Epithelial cell of prostate (primary cell): ENCODE measurements at regions not wholly inside any gene's neighbourhood (a gene's known extent, or its start where the extent isn't known, plus 50 kb on each side); places are given as distances from the start of the nearest gene placed in this dataset.
A peak's percentile ranks its signal among the peaks of the same experiment; 100 is the strongest.
"Not testable (repeated sequence)": the region's sequence is repeated elsewhere in the genome, so short reads cannot be mapped to it uniquely, and the experiment has no call there.

Experiments
- DNase-seq: peaks from one replicate; pipeline ENCODE4 v3.0.0-alpha.2; 2011; ENCODE audit warnings: low read depth, low spot score
- H3K27ac ChIP-seq: fragments of 450-650 bp; 2 replicates; pipeline ENCODE4 v1.5.1; 2017; ENCODE audit warnings: mild to moderate bottlenecking

DNA sequence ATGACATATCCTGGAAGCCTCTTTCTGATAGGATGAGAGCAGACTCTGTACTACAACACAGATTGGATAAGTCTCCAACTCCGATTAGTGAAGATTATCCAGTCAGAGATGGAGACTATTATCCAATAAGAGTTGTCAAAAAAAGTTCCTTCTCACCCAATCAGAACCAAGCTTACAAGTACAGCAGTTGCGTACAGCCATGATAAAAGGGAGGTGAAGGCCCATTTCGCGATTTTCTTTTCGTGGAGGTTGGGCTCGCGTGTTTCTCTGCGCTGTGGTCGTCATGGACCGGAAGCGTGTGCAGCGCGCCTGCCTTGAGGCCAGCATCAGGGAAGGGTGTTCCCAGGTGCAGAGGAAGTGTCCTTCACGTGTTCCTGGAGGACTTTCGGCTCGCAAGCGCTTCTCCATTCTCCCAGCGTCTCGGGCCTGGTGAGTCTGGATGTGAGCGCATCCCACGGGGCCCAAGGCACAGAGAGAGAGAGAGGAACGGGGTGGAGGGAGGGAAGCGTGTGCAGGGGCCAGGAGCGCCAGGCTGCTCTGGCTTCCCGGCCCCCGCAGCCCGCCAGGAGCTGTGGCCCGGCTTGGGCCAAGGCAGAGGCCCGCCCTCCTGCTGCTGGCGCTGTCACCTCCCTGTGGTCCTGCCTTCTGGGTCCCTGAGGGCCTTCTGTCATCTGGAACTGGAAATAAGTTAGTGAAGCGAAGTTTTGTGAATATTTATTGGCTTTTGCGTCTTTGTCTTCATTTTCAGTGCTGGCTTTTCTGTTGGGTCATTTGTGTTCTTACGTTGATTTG, 53.9 kb downstream of the CDRT15L2 start:
- H3K27ac ChIP-seq, DNase-seq: not testable (repeated sequence)

DNA sequence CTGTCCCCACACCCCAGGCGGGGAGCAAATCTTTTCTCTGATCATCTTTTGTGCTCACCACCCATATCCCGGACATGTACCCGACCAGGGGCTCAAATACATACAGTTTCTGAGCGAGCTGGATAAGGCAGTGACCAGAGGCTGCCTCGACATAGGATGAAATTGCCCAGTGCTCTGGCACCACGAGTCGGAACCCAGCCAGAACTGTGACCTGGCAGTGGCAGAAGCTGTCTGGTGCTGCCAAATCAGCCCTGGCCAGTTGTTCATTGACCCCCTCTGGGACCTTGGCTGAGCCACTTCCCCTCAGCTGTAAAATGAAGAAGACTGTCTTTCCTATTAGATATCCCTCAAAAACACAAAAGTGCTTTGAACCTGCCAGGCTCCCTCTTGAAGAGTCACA, 60.6 kb downstream of the CDRT15L2 start:
- DNase-seq, H3K27ac ChIP-seq: not testable (repeated sequence)

DNA sequence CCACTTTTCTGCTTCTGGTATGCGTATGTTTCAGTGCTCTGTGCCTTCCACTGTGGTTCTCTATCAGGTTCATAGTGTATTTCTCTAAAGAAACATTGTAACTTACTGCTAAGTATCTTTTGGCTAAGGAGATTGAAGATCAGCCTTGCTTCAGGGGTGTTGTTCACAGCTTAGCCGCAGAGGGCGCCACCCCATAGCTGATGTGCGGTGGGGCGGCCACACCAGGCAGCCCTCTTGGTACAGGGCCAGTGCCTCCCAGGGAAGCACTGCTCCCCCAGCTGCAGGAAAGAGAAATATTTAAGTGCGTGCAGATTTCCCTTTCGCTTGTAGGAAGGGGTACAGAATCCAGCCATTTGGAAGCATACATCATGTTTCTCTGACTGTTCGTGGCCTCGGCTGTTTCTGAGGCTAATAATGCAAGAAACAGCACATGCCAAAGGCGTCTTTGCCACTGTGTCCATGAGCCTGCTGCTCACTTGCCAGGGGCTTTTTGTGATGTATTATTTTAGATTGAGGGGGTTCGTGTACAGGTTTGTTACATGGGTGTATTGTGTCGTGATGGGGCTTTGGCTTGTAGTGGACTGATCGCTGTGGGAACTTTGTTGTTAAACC, 67.2 kb downstream of the CDRT15L2 start:
- not testable (repeated sequence) for H3K27ac ChIP-seq, DNase-seq

DNA sequence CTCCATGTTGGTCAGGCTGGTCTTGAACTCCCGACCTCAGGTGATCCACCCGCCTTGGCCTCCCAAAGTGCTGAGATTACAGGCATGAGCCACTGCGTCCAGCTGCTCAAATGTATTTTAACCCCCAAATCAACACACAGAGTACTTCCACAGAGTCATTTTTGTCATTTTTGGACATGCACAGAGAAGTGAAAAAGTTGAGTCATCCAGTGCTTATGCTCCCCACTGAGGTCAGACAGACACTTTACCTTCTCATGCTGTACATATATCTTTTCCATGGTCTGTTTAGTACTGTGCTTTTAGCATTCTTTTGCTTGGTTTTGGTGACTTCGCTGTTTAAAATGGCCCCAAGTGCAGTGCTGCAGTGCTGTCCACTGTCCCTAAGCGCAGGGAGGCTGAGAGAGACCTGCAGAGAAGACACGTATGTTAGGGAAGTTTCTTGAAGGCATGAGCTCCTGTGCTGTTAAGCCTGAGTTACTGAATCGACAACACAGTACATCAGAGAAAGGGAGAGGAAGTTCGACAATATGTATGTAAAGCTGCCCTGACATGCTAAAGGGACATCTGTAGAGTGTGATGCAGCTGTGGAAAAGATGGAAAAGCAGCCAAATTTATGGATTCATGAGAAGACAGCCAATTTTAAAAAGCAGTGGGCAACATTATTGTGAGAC, 69.7 kb downstream of the CDRT15L2 start:
- DNase-seq, H3K27ac ChIP-seq: not testable (repeated sequence)

DNA sequence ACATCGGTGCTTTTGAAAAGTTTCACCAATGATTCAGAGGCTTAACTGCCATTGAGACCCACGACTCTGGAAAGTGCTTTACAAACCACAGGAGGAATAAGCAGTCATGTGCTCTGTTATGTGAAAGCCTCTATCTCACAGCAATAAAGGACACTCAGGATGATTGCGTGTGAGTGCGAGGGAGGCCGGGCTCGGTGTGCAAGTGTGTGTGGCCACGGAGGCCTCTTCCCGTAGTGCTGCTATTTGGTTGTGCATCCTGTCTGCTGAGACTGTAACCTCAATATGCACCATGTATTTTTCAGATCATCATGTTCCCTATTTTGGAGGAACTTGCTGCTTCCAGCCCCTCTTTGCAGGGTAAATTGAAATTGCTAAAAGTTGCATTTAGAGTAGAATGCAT, 71.5 kb downstream of the CDRT15L2 start:
- DNase-seq, H3K27ac ChIP-seq: not testable (repeated sequence)

DNA sequence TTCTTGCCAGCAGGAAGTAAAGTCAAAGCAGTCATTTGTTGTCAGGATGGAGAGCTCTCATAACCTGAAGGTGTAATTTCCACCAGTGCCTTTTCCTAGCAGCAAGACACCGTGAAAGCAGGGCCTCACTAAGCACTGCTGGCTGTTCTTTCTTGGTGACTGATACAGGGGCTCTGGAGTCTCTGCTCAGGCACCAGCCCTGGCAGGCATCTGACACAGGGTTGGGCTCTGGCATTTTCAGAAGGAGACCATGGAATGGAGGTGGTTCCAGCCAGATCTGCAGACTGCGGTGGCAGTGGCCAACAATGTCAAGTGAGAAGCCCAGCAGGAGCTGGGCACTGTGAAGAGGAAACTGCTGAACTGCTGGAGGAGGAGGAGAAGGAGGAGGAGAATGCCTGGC, 72.2 kb downstream of the CDRT15L2 start:
- H3K27ac ChIP-seq, DNase-seq: not testable (repeated sequence)

DNA sequence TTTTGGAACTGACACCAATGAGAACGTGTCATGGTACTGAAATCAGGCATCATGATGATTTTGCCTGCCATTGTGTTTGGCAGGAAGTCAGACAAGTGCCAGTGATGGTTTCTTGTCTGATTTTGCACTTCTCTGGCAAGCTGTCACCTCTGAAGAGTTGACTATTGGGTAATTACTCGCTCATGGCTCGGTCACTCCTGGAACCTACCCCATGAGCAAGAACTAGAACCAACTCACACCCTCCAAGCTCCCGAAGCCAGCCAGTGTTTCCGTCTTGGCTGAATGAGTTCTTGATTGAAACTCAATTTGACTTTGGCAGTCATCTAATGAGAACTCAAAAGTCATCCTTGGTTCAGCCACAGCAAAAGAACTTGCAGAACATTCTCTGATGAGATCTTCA, 73.9 kb downstream of the CDRT15L2 start:
- peak overlapping the region; percentile 20 for H3K27ac ChIP-seq
- not testable (repeated sequence) for DNase-seq

DNA sequence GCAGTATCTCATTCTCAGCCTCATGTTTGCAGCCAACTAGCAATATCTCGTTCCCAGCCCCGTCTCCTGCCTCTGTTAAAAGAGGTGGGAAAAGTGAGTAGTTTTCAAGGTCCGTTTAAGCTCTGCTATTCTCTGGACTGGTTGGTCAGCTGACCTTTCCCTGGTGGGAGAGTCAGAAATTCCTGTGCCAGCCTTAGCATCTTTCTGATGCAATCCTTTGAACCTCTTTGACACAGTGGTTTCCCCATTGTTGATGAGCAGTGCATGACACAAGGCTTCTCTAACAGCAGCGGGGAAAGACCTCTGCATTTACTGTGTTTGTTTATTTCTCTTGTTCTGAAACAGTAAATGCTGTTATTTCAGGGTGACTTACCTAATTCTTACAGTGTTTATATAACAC, 74.6 kb downstream of the CDRT15L2 start:
- peak overlapping the region; percentile 20 for H3K27ac ChIP-seq
- DNase-seq = not testable (repeated sequence)

DNA sequence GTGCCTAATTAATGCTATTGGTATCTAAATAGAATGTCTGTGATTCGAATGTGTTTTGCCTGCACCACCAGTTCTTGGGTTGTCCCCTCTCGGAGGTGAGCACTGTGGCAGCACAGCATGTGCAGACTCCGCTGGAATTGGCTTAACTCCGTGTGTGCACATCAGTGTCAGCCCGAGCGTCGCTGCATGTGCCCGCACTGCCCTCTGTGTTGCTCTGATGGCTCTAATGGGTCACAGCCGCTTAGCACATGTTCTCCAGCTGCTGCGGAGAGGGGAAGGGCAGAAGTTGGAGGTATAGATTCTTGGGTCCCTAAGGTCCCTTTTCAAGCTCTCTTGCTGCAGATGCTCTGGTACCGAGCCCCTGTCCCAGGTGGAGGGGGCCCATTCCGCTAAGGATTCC, 75.1 kb downstream of the CDRT15L2 start:
- not testable (repeated sequence) for H3K27ac ChIP-seq, DNase-seq

DNA sequence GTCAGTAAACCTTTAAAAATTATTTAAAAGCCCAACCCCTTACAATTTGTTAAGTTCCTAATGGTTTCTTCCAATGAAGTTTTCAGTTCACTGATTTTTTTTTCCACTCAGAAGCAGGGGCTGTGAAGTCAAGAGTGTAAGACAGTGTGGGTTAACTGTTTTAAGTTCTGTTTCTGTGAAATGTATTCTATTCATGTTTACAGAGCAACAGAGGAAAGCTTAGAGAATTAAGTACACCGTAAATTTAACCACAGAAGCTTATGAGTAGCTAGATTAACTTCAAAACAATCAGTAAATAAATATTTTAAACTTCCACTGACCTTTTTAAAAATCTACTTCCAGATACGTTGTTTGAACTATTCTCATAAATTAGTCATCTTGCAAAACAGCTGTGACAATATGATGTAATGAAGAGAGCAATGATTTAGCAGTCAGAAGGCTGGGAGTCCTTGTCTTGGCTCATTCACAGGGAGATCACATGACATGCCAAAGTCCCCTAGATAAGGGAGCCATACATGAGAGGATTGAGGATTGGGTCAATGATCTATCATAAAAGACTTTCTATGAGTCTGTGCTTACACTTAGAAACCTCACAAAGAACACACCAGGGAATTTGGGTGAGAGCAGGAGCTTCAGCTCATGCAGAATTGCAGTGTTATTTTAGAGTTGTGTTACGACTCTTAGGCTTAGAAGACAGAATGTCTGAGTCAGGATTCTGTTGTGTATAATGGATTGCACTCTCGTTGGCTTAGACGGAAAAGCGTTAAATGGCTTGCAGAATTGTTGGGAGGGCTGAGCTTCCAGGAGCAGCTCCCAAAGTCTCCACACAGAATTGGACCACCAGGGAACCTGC, 85.8 kb downstream of the CDRT15L2 start:
- not testable (repeated sequence) for DNase-seq, H3K27ac ChIP-seq

DNA sequence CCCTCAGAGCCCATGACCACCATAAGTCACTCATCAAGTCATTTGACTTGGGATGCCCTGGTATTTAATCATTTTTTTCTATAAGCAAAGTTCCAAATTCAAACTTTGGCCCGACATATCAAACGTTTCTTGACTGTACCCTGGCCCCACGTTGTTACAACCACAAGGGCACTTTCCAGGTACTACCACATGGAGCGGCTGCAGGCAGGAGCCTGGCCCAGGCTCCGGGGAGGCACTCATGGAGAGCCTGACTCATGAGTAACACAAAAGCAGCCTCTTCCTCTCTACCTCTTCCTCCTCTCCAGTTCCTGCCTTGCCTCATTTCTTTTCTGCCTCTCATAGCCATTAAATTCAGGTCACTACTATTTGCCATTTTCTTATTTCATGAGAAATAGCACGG, 87.2 kb downstream of the CDRT15L2 start:
- not testable (repeated sequence) for H3K27ac ChIP-seq, DNase-seq

DNA sequence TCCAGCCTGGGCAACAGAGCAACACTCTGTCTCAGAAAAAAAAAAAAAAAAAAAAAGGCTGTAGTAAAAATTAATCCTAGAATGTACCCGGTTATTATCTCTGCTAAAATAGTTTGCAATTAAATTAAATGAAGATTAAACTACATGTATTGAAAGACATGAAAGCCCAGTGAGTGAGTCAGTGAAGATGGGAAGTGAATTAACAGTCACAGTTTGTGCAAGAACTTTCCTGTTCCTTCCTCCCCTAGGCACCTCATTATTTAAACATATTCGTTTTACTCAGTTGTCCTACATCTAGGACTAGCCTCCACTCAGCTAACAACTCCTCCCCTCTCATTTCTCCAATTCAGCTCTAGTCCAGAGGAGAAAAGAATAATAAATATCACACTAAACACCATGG, 88.2 kb downstream of the CDRT15L2 start:
- peak overlapping the region; percentile 7 for H3K27ac ChIP-seq
- not testable (repeated sequence) for DNase-seq

DNA sequence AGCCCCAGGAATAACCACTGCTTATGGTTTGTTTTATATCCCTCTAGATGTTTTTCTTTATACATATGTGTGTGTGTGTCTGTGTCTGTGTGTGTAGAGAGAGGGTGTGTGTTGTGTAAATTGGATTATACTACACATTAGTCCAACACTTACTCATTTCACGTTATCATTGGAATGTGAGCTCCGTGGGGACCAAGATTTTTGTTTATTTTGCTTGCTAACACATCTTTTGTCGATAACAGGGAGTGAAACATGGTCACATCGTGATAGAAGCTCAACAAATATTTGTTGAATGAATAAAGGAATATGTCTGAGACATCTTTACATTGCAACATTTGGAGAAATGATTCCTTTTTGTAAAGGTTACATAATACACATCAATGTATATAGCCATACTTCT, 88.8 kb downstream of the CDRT15L2 start:
- not testable (repeated sequence) for DNase-seq
- H3K27ac ChIP-seq = peak overlapping the region; percentile 7

DNA sequence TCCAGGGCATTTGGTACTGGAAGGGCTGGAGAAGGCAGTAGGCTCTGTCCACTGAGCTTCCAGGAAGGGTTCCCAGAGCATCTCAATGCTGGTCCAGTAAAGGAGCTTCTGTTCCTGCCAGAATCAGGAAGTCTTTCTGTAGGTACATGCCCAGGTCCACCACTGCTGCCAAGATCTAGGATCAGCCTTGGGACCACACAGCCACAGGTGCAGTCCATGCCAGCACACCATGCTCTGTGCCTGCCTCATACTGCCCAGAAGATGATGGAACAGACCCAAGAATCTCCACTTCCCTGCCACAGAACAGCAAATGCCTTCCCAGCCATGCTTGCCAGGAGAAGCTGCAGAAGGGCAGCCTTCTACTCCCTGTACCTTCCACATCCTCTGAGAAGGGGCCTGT, 89.3 kb downstream of the CDRT15L2 start:
- DNase-seq, H3K27ac ChIP-seq: not testable (repeated sequence)

DNA sequence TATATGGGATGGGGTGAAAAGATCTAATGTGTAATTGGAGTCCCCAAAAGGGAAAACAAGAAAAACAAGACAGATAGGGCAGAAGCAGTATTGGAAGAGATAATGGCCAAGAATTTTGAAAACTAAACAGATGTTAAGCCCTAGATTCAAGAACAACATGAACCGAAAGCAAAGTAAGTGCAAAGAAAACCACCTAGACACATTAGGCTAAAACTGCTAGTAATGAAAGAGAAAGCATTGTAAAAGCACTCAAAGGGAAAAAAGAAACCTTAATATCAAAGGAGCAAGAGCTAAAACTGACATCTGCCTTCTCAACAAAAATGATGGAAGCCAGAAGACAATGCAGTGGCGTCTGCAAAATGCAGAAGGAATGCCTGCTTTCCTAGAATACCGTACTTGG, 91.0 kb downstream of the CDRT15L2 start:
- DNase-seq = not testable (repeated sequence)

DNA sequence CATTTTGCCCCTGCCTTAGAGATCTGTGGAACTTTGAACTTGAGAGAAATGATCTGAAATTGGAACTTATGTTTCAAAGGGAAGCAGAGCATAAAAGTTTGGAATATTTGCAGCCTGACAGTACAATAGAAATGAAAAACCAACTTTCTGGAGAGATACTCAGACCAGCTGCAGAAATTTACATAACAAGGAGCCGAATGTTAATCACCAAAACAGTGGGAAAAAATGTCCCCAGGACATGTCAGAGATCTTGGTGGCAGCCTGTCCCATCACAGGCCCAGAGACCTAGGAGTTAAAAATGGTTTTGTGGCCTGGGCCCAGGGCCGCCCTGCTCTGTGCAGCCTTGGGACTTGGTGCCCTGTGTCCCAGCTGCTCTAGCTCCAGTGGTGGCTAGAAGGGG, 94.8 kb downstream of the CDRT15L2 start:
- not testable (repeated sequence) for DNase-seq

More for the DNA sequence above, 91.0 kb downstream of the CDRT15L2 start:
- not testable (repeated sequence) for H3K27ac ChIP-seq

DNA sequence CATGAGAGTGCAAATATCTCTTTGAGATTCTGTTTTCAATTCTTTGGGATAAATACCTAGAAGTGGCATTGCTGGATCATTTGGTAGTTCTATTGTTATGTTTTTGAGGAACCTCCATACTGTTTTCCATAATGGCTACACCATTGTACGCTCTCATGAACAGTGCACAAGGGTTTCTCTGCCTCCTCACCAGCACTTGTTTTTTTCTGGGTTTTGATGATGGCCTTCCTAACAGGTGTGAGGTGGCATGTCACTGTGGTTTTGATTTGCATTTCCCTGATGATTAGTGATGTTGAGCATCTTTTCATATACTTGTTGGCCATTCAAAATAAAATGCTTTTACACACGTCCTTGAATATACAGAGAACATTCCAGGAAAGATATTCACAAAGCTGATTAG, 96.2 kb downstream of the CDRT15L2 start:
- not testable (repeated sequence) for H3K27ac ChIP-seq, DNase-seq

More for the DNA sequence above, 94.8 kb downstream of the CDRT15L2 start:
- not testable (repeated sequence) for H3K27ac ChIP-seq

DNA sequence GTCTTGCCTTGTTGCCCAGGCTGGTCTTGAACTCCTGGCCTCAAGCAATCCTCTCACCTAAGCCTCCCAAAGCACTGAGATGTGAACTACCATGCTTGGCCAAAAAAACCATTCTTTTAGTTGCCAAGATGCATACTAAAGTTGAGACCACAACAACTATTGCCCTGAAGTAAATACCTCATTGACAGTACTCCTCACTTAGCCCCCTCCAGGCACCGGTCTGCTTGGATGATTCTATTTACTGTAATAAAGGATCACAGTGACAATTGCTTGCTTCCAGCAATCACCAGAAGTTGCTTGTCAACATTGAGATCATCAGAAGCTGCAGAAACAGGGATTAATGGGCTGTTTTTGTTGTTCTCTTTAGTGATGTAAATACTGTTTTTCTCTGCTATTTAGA, 97.1 kb downstream of the CDRT15L2 start:
- H3K27ac ChIP-seq, DNase-seq: not testable (repeated sequence)

DNA sequence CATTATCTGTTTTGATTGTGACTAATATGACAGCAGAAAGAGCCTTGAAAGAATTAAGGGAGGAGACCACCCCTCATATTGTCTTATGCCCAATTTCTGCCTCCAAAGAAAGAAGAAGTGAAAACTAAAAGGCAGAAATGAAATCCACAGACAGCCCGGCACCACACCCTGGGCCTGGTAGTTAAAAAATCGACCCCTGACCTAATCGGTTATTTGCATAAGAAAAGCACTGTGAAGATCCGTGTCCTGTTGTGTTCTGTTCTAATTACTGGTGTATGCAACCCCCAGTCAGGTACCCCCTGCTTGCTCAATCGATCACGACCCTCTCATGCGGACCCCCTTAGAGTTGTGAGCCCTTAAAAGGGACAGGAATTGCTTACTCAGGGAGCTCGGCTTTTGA, 97.9 kb downstream of the CDRT15L2 start:
- not testable (repeated sequence) for H3K27ac ChIP-seq

DNA sequence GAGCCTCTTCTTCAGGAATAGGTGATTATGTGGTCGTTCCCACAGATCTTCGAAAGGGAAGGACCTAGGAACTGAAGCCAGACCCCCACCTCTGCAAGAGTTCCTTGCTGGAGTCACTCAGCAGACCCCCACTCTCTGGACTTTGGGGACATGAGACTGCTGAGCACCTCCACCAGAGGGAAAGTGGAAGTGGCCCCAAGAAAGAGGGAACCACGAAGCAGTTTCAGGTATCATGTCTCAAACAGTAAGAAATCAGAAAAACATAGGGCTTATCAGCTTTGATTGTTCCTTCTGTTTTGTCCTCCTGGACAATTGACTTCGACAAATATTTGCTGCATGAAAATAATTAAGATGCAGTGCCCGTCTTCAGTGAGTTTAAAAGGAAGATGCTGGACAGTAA, 98.9 kb downstream of the CDRT15L2 start:
- DNase-seq, H3K27ac ChIP-seq: not testable (repeated sequence)

More for the DNA sequence above, 97.9 kb downstream of the CDRT15L2 start:
- DNase-seq = not testable (repeated sequence)
